ENCODE measurements at regions not wholly inside any gene's neighbourhood (a gene's known extent, or its start where the extent isn't known, plus 50 kb on each side); places are given as distances from the start of the nearest gene placed in this dataset.

DNA sequence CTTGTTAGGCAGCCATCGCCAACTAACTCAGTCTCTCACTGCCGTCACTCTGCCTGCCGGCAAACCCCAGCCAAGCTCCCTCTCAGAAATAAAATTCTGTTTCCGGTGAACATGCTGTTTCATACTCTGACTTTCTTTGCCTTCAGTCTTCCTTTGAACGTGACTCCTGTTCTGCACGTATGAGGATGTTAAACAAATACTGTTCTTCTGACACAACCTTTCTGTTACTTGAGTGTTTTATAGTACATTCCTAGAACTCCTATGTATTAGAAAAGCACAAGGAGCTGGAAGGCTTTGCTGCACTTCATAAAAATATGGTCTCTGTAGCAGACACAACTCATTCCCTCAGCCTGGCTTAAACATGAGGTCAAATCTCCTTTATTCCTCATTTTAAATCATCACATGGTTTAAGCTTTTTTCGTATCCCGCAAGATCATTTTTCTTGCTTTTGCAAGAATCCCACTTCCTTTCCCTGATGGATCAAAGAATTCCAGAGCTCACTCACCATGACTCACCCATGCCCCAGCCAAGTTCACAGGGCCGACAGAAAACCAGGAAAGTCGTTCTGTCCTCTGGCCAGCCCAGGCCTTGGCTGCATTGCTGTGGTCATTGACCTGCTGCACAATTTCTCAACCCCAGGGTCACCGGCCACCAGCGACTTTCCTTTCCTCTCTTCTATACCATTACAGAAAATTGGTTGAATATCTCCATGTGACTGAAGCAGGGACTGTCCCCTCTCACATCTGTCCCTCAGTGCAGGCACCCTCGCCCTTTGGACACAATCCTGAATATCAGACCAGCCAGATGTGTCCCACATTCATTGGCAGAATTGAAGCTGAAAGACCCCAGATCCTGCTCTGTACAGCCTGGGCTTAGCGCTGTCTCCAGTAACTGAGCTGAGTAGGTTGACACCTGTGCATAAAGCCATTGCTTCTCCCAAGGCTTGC, 183.1 kb upstream of the ARL4C start:
- DNase-seq (ENCODE audit: low read depth in 2 of 3, low spot score in 1 of 3): no peak

DNA sequence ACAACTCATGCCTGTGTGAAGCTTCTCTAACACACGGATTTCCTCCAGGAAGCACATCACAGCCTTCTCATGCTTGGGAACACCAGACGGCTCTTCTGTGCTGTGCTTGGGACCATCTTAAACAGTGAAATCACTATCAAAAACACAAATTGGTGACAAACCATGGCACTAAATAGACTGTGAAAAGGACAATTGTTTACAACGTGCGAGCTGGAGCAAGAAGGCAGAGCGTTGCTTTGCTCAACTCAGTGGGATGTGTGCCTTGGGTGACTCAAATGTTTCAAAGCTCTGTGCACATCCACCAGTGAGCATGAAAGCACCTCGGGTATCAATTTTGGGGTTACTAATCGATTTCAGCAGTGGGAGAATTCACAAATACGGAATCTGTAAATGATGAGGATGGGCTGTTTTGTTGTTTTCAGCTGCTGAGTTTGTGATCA, 182.4 kb upstream of the ARL4C start:
- DNase-seq (ENCODE audit: low read depth in 2 of 3, low spot score in 1 of 3): no peak

DNA sequence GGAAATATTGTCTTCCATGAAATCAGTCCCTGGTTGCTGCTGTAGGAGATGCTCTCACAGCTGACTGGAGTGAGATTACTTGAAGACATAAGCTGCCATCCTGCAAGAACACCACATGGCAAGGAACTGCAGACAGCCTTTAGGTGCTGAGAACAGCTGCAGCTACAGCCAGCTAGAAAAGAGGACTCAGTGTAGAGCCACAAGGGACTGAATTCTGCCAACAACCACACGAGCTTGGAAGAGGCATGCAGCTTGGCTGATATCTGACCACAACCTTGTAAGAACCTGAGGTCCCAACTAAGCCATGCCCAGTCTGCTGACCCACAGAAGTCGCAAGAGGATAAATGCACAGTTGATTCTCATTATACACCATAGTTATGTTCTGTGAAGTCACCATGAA, 181.8 kb upstream of the ARL4C start:
- DNase-seq (ENCODE audit: low read depth in 2 of 3, low spot score in 1 of 3): no peak

DNA sequence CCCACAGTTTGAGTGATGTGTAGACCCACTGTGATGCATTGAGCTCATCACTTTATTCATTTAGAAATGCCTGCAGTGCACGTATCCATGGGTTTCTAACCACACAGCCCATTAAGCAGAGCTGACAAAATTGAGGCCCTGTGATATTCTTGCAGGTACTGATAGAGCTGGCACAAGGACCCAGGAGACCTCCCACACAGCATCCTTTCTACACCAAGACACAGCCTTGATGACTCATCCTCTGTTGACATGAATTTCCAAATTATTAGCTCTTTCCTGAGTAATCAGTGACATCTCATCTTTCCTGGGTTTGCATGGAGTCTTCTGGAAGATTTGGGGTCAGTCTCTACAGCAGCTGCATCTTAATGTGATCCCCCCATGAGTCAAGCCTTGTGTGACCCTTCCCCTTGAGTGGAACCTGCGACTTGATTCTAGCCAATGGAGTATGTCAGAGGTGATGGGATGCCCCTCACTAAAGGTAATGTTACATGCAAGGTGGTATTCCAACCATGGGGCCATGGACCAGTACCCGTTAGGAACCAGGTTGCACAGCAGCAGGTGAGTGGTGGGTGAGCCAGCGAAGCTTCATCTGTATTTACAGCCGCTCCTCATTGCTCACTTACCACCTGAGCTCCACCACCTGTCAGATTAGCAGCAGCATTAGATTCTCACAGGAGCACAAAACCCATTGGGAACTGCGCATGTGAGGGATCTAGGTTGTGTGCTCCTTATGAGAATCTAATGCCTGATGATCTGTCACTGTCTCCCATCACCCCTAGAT, 181.1 kb upstream of the ARL4C start:
- DNase-seq (ENCODE audit: low read depth in 2 of 3, low spot score in 1 of 3): no peak

DNA sequence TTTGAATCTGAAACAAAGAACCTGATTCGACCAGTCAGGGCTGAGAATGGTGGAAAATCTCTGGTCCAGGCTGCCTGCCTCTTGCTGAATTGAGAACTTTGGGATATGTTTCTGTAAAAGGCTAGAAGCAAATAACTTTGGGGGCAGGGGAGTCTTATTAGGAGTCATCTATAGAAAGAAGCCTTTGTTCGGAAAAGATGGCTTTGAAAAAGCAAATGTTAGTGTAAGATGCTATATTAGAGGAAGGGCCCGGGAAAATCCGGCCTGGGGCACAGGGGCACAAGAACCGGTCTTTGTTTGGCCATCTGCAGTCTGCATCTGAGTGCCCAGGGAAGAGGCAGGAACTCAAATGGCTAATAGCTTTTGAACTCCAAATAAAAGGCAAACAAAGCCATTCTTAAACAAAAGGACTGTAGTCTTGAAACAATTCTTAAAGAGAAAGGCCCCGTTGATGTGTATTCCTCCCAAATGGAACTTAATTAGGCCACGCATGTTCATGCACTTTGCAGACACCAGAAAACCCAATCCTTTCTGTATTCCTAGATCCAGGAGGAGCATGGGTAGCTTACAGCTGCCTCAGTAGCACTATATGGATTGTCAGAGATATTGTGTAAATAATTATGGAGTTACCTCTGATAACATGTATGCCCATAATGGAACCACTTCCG, 180.0 kb upstream of the ARL4C start:
- DNase-seq (ENCODE audit: low read depth in 2 of 3, low spot score in 1 of 3): no peak

DNA sequence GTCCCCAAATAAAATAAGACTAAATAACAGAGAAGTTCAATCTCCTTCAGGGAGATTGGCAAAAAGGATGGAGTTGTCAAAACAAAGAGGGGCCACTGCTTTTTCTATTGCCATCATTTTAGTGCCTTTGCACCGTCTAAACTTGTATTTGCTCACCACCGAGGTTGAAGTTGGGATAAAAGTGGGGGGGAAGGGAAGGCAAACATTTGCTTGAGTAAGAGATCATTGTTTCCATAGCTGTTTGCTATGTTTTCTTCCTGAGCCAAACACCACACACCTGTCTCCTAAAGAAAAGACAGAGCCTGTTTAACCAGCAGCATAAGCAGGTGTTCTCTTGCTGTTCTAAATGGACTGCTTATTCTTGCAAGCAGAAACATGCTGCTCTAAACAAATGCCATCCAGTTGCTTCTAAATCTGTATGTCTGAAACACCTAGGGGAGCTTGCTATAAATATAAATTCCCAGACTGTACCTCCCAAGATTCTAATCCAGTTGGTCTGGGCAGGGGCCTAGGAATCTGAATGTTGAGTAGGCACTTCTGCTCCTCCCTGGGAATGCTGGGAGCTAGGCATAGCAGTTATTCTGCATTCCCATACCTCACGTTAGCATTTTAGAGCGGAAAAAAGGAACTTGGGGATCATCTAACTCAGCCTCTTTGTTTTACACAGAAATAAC, 179.4 kb upstream of the ARL4C start:
- no peak for DNase-seq (ENCODE audit: low read depth in 2 of 3, low spot score in 1 of 3)

DNA sequence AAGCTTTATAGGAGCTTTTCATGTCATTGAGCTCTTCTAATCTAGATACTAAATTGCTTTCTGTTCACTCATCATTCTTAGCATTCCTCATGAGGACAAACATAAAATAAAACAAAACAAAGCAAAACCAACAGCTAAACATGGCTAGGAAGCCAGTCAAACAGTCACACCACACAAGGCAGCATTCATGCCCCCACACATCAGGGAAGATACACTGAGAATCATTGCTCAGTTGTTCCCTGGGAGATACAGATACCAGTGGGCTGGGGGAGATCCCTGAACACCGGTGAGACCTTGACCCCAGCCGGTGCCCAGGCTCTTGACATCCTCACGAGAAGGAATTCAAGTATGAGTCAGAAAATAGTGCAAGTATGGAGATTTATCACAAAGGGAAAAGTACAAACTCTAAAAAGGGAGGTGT, 177.9 kb upstream of the ARL4C start:
- DNase-seq (ENCODE audit: low read depth in 2 of 3, low spot score in 1 of 3): no peak

DNA sequence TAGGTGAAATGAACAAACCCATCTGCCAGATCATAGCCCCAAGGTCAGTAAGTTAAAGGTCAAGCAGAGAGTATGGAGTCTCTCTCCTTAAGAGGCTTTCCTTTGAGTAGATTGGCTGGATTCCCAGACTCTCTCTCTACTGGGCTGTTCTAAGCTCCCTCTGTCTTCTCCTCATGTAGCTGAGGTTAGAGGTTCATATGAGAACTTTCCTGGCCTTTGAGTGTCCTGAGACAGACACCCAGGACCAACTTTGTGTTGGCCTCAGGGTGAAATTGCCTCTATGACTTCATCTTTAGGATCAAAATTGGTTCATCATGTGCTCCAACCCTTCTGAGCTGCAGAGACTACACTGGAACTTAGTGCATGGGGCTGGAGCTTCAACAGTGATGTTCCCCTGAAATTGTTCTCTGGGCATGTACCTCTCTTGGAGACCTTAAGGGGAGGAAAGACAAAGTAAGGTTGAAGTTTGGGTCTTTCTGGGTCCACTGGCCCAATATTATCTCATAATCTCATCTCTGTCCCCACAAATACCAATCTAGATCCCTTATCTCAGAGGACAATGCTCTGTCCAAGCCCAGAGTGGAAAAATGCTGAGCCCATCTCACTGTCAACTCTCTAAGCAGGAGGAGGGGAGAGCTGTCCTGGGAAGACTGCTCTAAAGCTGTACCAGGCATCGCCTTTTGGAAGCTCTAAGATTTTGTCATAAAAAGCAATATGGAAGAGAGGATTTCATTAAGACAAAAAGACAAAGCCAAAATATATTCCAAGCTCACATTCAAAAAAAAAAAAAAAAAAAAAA, 177.3 kb upstream of the ARL4C start:
- no peak for DNase-seq (ENCODE audit: low read depth in 2 of 3, low spot score in 1 of 3)

DNA sequence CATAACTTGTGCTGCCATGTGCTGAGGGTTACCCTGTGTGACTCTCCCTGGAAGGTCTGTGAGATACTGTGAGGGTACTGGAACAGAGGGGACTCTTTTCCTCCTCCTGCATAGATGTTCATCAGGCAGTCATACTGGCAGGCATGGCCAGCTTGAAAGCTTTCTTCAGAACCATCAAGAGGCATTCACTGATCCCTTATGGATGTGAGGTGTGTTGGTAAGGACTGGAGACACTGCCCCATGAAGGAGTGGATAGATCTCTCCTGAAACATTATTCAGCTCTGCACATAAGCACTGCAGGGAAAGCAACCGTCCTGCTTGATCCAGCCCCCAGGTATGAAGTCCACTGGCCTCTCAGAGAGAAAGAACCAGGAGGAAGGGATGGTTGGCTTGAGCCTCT, 176.6 kb upstream of the ARL4C start:
- no peak for DNase-seq (ENCODE audit: low read depth in 2 of 3, low spot score in 1 of 3)

DNA sequence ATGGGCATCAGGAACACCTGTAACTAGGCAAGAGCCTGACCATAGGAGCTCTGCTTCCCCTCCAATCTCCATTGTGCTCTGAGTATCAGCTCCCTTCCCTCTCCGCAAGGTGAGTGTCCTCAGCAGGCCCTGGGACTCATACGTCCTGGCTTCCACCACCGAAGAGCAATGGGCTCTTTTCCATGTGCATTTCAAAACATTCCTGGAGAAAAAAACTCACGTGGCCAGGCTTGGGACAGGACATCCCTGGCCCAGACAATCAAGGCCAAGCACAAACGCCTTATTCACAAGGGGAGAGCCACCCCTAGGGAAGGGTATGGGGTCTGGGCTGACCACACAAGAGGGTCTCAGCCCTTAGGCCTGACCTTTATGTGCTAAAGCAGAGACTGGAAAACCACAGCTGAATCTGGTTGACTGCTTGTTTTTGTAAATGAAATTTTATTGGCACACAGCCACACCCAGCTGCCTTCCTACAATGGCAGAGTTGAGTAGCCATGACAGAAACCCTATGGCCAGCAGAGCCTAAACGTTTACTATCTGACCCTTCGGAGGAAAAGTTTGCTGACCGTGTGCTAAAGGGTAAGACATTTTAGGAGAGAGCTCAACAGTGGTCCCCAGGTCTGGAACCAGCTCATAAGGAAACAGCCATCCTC, 175.7 kb upstream of the ARL4C start:
- no peak for DNase-seq (ENCODE audit: low read depth in 2 of 3, low spot score in 1 of 3)

DNA sequence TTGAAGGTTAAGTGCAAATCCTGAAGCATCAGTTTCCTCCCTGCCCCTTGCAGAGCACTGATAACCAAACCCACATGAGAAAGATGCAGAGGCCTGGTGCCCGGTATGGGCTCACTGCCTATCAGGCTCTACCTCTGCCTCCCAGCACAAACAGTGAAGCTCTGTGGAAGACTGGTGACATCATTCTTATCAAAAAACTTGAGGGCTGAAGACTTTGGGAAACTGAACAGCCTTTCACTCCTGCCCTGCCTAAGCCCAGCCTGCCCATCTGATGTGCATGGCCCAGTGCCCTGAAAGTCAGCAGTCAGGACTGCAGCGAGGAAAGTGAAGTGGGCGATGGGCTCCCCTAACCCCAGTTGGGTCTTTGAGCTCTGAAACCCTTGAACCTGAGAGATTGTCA, 174.8 kb upstream of the ARL4C start:
- no peak for DNase-seq (ENCODE audit: low read depth in 2 of 3, low spot score in 1 of 3)

DNA sequence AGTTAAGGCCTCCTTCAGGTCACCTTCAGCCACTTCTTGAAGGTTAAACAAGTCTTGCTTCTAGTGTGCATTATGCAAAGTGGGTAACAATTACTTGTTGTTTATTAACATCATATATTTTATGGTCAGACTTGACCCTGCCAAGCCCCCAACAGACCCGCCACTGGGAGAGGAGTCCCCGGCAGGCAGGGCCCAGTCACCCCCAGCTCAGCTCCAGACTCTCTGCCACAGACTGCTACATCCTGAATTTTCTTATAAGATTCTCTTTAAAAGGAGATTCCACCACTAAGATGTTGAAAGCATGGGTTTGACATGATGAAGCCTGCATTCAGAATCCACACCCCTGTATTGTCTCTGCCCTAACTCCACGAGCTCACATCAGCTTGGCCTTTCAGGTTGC, 174.3 kb upstream of the ARL4C start:
- DNase-seq (ENCODE audit: low read depth in 2 of 3, low spot score in 1 of 3): no peak

DNA sequence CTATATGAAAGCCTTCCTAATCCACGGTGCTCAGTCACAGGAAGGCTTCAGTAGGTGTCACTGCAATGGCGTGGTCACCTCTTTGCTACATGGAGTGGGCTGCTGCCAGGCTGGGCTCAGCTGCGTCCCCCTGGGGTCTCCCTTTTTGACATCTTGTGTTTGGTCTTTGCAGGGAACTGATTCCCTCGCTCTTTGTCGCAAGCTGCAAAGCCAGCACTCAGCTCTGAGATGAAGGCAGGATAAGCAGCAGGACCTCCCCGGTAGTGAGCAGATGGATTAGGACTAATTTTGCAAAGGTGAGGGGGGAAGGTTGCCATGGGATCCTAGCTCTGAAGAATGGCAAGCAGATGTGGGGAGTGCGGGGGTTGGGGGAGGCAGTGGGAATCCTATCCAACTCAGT, 173.9 kb upstream of the ARL4C start:
- DNase-seq (ENCODE audit: low read depth in 2 of 3, low spot score in 1 of 3): no peak

DNA sequence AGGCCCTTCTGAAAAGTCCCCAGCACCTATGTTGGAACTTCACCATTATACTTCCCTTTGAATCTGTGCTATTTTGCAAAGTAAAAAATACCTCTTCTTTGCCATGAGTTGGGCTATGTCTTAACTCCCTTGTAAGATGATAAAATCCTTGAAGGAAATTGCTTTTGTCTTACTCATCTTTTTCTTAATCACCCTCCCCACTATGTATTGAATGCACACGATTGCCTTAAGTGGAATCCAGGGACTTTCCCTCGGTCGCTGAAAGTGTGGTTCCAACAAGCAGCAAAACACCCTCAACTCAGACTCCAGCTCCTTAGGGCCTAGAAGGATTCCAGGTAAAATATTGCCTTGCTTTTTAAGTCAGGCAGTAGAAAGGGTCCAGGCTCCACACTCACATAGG, 173.2 kb upstream of the ARL4C start:
- no peak for DNase-seq (ENCODE audit: low read depth in 2 of 3, low spot score in 1 of 3)

DNA sequence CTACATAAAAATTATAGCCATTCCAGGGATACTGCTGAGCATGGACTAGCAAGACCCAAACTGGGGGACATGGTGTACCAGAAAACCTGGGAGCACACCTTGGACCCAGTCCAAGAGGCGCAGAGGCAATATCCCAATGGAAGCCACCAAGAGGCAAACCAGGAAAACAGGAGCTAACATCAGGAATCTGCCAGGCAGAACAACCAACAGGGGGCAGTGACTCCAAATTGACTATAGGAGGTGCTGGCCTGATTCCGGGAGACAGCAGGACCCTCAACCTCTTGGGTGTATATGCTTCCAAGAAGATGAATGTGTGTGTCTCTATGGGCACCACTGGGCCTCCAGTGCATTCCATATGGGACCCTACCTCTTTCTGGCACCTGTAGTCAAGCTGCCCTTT, 172.7 kb upstream of the ARL4C start:
- DNase-seq (ENCODE audit: low read depth in 2 of 3, low spot score in 1 of 3): no peak

DNA sequence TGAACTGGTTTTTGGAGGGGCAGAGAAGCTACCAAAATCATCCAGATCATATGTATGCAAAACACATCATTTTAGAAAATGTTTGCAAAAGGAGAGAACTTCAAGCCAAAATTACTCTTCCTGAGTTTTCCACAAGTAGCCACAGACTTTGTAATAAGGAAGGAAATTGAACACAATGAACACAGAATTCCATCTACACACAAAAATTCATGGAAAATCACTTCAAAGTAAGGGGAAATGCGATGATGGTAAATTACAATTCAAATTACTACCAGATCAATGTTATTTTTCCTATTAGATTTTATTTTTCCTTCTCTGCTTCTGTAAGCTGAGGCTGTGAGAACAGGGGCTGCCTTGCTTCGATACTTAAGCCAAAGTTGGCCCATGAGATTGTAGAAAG, 172.1 kb upstream of the ARL4C start:
- DNase-seq (ENCODE audit: low read depth in 2 of 3, low spot score in 1 of 3): no peak

DNA sequence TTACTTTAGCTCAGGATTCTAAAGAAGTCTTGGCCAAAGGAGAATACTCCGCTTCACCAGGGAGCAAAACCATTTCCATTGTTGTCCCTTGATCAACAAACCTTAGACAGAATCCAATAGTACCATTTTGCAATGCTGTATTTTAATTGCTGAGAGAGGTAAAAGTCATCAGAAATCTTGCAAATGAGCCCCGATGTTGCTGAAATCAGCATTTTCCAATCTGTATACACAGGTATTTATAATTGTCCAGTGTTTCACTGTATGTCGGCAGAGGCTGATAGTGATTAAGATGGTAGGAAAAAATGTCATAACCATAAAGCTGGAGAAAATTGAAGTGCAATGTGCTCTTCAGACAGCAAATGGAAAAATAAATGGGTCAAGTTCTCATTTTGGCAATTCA, 170.0 kb upstream of the ARL4C start:
- DNase-seq (ENCODE audit: low read depth in 2 of 3, low spot score in 1 of 3): no peak

DNA sequence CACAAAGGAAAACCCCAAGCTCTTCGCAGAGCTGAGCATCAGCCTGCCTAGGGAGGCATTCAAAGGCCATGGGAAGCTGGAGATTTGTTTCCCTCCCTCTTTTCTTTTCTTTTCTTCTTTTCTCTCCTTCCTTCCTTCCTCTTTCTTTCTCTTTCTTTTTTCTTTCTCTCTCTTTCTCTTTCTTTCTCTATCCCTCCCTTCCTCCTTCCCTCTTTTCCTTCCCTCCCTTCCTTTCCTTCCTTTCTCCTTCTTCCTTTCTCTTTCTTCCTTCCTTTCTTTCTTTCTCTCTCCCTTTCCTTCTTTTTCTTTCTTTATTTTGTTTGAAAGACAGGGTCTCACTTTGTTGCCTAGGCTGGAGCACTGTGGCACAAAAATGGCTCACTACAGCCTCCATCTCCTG, 168.4 kb upstream of the ARL4C start:
- DNase-seq (ENCODE audit: low read depth in 2 of 3, low spot score in 1 of 3): no peak

DNA sequence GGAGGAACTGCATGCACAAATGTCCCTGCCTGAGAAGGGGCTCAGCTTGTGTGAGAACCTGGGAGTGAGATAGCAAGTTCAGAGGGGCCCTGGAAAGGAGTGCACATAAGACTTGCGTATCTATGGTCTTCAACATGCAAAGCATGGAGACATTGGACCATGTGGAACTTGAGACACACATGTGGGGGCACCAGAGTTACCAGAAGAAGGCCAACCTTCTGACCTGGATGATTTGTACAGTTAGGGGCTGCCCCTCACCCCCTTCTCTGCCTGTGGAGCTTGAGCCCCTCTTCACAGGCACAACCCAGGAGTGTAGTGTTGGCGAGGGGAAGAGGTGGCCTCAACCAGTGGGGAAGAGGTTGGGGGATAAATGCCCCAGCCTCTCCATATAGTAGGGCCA, 165.0 kb upstream of the ARL4C start:
- DNase-seq (ENCODE audit: low read depth in 2 of 3, low spot score in 1 of 3): no peak

DNA sequence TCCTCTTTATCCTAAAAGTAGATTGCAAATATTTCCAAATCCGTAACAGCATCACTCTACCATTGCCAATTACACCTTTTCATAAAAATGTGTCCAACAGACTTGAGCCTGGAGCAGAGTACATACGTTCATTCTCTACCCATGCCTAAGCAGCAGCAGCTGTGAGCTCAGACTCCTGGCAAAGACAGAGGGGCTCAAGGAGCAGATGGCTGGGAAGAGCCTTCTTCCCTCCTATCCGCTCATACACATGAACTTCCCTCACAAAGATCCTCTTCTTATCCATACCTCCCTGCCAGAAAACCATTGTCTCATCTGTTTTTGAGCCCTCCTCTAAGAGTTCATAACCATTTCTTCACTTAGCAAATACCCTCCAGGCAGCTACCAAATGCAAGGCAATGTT, 164.3 kb upstream of the ARL4C start:
- DNase-seq (ENCODE audit: low read depth in 2 of 3, low spot score in 1 of 3): no peak
